Uterus (tissue), 3 donors: ENCODE measurements at regions not wholly inside any gene's neighbourhood (a gene's known extent, or its start where the extent isn't known, plus 50 kb on each side); places are given as distances from the start of the nearest gene placed in this dataset.

Experiments
- DNase-seq, 2 donors: peaks; one replicate each; pipeline ENCODE4 v3.0.0-alpha.2; 2019 to 2020
- H3K27ac ChIP-seq, 2 donors: fragments of 200-600 bp; sonication (generic); 1 replicate in 1 of 2; 2 replicates in 1 of 2; pipeline ENCODE4 v1.5.1; 2016 to 2018
- H3K27me3 ChIP-seq, 2 donors: fragments of 200-600 bp; sonication (generic); one replicate each; pipeline ENCODE4 v1.5.1; 2018 to 2019; ENCODE audit warnings: control low read depth in 1 of 2
- H3K36me3 ChIP-seq, 2 donors: fragments of 200-600 bp; sonication (generic); one replicate each; pipeline ENCODE4 v1.5.1; 2019; ENCODE audit warnings: control low read depth in 1 of 2
- H3K4me1 ChIP-seq, 2 donors: fragments of 200-600 bp; sonication (generic); one replicate each; pipeline ENCODE4 v1.5.1; 2018 to 2019; ENCODE audit warnings: control low read depth in 1 of 2
- H3K4me3 ChIP-seq, 2 donors: fragments of 200-600 bp; sonication (generic); 1 replicate in 1 of 2; 2 replicates in 1 of 2; pipeline ENCODE4 v1.5.1; 2018 to 2019; ENCODE audit warnings: mild to moderate bottlenecking in 1 of 2
- H3K9me3 ChIP-seq, 2 donors: fragments of 200-600 bp; sonication (generic); one replicate each; pipeline ENCODE4 v1.5.1; 2019; ENCODE audit warnings: control low read depth in 1 of 2
- POLR2A ChIP-seq, 2 donors: fragments of 450-650 bp; IDR thresholded peaks; one replicate each; pipeline ENCODE4 v1.6.1; 2016; ENCODE audit warnings: antibody characterized with exemption in 2 of 2, mild to moderate bottlenecking in 1 of 2, moderate library complexity in 1 of 2
- intact Hi-C: fragments of 100-400 bp; cut with DNase I; formaldehyde crosslinking; loops from one replicate; pipeline ENCODE4 v1.15.1; 2023; ENCODE audit warnings: low total_unique reads
- TF ChIP-seq, protein P1 (sequence below), 4 experiments: fragments of 200-600 bp in 2 of 4; fragments of 450-650 bp in 2 of 4; sonication (generic) in 2 of 4; IDR thresholded peaks; one replicate each; pipeline ENCODE4 v1.5.1; 2016 to 2019; ENCODE audit warnings: antibody characterized with exemption in 4 of 4, mild to moderate bottlenecking in 2 of 4, moderate library complexity in 1 of 4
- donor health status: DM: yes; HTN: yes; CAD: no.

DNA sequence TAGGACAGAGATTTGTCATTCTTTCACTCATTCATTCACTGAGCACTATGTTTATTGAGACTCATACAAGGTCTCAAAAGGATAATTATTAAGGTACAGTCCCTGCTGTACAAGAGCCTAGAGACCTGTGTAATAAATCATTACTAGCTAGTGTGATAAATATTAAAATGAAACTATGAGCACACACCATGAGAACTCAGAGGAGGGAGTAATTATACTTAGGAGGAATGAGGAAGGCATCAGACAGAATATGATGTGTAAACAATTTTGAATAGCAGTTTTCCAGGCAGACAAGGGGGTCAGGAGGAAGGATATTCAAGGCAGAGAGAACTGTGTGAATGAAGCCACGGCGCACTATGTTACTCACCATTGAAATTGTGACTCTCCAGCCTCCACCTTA is 300.8 kb upstream of the ISX start:
- TF ChIP-seq, protein P1, sequence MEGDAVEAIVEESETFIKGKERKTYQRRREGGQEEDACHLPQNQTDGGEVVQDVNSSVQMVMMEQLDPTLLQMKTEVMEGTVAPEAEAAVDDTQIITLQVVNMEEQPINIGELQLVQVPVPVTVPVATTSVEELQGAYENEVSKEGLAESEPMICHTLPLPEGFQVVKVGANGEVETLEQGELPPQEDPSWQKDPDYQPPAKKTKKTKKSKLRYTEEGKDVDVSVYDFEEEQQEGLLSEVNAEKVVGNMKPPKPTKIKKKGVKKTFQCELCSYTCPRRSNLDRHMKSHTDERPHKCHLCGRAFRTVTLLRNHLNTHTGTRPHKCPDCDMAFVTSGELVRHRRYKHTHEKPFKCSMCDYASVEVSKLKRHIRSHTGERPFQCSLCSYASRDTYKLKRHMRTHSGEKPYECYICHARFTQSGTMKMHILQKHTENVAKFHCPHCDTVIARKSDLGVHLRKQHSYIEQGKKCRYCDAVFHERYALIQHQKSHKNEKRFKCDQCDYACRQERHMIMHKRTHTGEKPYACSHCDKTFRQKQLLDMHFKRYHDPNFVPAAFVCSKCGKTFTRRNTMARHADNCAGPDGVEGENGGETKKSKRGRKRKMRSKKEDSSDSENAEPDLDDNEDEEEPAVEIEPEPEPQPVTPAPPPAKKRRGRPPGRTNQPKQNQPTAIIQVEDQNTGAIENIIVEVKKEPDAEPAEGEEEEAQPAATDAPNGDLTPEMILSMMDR (IDR thresholded peaks at IDR 0.05): no peak
- no peak for TF ChIP-seq POLR2A (IDR thresholded peaks at IDR 0.05)
- intact Hi-C loops: no loop called here
- H3K4me3 ChIP-seq: no peak overlapping the region
- H3K27me3 ChIP-seq: no peaks in the 10 kb centered on the region
- H3K4me1 ChIP-seq: no peaks in the 10 kb centered on the region
- no peaks in the 10 kb centered on the region for H3K9me3 ChIP-seq
- H3K36me3 ChIP-seq: no peaks in the 10 kb centered on the region
- DNase-seq: no peak
- no peak overlapping the region for H3K27ac ChIP-seq

DNA sequence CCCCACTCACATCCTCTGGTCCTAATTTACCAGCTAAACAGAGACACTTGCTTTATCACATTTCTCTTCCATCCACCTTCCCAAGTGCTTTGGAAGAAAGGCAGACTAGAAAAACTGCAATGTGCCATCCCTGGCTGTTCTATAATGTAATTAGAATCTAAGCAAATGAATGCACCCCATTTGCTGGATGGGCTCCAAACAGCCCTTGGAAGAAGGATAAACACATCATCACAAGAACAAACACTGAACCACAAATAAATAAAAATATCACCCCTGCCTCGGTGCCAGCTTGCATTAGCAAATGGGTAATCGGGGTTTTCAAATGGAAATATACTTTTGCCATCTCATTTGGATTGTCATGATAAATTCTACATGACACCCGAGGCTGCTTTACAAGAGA is 296.6 kb upstream of the ISX start:
- TF ChIP-seq, protein P1 (IDR thresholded peaks at IDR 0.05): no peak
- TF ChIP-seq POLR2A (IDR thresholded peaks at IDR 0.05): no peak
- intact Hi-C loops: no loop called here
- Histone ChIP-seq H3K9me3 (no peaks in the 10 kb centered on the region), H3K27ac (no peak overlapping the region), H3K27me3 (no peaks in the 10 kb centered on the region), H3K36me3 (no peaks in the 10 kb centered on the region), H3K4me1 (no peaks in the 10 kb centered on the region), H3K4me3 (no peak overlapping the region)
- DNase-seq: no peak

DNA sequence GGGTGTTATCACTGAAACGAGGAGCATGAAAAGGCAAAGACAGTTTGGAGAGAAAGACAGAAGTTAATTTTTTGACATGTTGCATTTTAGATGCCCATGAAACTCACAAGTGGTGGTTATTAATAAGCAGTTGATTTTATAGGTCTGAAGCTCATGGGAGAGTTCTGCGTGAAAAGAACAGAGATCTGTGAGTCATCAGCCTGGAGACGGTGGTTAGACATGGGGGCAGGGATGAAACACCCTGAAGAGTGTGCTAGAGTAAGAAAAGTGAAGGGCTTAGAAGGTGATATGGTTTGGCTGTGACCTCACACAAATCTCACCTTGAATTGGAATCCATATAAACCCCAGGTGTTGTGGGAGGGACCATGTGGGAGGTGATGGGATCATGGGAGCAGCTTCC is 289.1 kb upstream of the ISX start:
- no peaks in the 10 kb centered on the region for H3K4me1 ChIP-seq
- DNase-seq: no peak
- intact Hi-C loops: no loop called here
- H3K27ac ChIP-seq: no peak overlapping the region
- no peaks in the 10 kb centered on the region for H3K36me3 ChIP-seq
- H3K4me3 ChIP-seq: no peak overlapping the region
- TF ChIP-seq, protein P1 (IDR thresholded peaks at IDR 0.05): no peak
- no peak for TF ChIP-seq POLR2A (IDR thresholded peaks at IDR 0.05)
- no peaks in the 10 kb centered on the region for H3K9me3 ChIP-seq
- H3K27me3 ChIP-seq: no peaks in the 10 kb centered on the region

DNA sequence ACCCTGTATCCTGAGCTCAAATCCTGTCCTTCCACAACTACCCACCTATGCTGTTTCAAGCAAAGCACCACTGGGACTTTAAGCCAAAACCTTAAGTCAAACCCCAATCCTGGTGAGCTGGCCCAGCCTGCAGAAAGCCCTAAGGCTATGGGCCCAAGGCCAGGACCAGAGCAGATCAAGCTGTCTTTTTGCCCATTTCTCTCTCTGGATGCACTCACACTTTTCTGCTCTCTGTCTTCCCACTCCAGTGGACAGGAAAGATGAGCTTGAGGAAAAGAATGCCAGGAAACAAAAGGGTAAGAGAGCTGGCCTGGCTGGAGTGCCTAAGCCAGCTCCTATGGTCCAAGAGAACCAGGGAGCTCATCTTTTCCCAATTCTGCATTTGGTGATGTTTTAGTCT is 284.3 kb upstream of the ISX start:
- H3K27ac ChIP-seq: no peak overlapping the region
- H3K9me3 ChIP-seq: no peaks in the 10 kb centered on the region
- intact Hi-C loops: no loop called here
- no peaks in the 10 kb centered on the region for H3K36me3 ChIP-seq
- H3K4me1 ChIP-seq: no peaks in the 10 kb centered on the region
- no peaks in the 10 kb centered on the region for H3K27me3 ChIP-seq
- TF ChIP-seq, protein P1 (IDR thresholded peaks at IDR 0.05): no peak
- no peak for TF ChIP-seq POLR2A (IDR thresholded peaks at IDR 0.05)
- no peak overlapping the region for H3K4me3 ChIP-seq
- no peak for DNase-seq

DNA sequence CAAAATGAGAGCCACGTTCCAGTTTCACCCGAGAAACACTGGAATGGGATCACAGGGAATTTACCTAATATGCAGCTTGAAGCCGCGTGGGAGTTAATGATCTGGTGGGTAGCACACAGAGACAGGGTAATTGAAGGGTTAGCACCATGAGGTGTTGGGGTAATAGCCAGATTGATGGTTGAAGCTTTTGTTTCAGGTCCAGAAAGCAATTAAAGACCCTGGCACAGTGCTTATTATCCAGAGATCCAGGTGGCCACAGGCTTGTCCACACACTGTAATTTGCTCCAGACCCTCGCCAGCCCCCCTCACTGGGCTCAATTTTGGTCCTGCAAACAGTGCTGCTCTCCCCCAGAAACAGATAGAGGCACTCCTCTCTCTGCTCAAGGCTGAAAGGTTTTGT is 282.5 kb upstream of the ISX start:
- Histone ChIP-seq H3K4me1 (no peaks in the 10 kb centered on the region), H3K9me3 (no peaks in the 10 kb centered on the region), H3K27me3 (no peaks in the 10 kb centered on the region), H3K27ac (no peak overlapping the region), H3K4me3 (no peak overlapping the region), H3K36me3 (no peaks in the 10 kb centered on the region)
- intact Hi-C loops: no loop called here
- TF ChIP-seq, protein P1 (IDR thresholded peaks at IDR 0.05): no peak
- no peak for TF ChIP-seq POLR2A (IDR thresholded peaks at IDR 0.05)
- DNase-seq: no peak
